Esophagus muscularis mucosa (tissue), 4 donors: ENCODE measurements at regions not wholly inside any gene's neighbourhood (a gene's known extent, or its start where the extent isn't known, plus 50 kb on each side); places are given as distances from the start of the nearest gene placed in this dataset.

Experiments used
- CTCF ChIP-seq, 3 experiments: fragments of 200-600 bp in 2 of 3; fragments of 450-650 bp in 1 of 3; sonication (generic) in 2 of 3; IDR thresholded peaks; one replicate each; pipeline ENCODE4 v1.5.1; 2017 to 2019; ENCODE audit warnings: antibody characterized with exemption in 3 of 3, mild to moderate bottlenecking in 2 of 3, moderate library complexity in 1 of 3
- EP300 ChIP-seq: sonication (generic); formaldehyde crosslinking; IDR thresholded peaks from one replicate; pipeline ENCODE4 v1.6.1; 2017; ENCODE audit warnings: antibody characterized with exemption
- POLR2A ChIP-seq: fragments of 450-650 bp; IDR thresholded peaks from one replicate; pipeline ENCODE4 v1.6.1; 2017; ENCODE audit warnings: antibody characterized with exemption, moderate library complexity, mild to moderate bottlenecking, low read depth
- POLR2AphosphoS5 ChIP-seq, 2 donors: sonication (generic); formaldehyde crosslinking; IDR thresholded peaks; one replicate each; pipeline ENCODE4 v1.6.1; 2017; ENCODE audit warnings: antibody characterized with exemption in 2 of 2

DNA sequence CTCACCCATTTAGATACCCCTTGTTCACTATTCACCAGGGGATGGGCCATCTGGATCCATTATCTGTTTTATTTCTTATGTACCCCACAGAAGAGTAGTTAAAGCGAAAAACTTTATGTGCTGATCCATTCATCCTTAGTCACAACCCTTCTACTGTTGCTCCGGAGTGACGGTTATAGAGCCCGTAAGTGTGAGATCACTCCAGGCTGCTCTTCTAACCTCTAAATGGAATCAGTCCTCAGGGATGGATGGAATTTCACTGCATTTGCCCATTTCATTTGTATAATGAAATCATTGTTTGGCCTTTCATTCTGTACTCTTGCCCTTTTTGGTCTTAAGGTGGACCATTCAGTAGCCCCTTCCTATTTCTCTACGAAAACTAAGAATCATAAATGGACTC, 409.3 kb upstream of the RUNX1 start:
- TF ChIP-seq CTCF (IDR thresholded peaks at IDR 0.05) (no peak), POLR2A (no peak), POLR2AphosphoS5 (IDR thresholded peaks at IDR 0.05) (no peak), EP300 (no peak)
